ENCODE measurements at regions not wholly inside any gene's neighbourhood (a gene's known extent, or its start where the extent isn't known, plus 50 kb on each side); places are given as distances from the start of the nearest gene placed in this dataset.

DNA sequence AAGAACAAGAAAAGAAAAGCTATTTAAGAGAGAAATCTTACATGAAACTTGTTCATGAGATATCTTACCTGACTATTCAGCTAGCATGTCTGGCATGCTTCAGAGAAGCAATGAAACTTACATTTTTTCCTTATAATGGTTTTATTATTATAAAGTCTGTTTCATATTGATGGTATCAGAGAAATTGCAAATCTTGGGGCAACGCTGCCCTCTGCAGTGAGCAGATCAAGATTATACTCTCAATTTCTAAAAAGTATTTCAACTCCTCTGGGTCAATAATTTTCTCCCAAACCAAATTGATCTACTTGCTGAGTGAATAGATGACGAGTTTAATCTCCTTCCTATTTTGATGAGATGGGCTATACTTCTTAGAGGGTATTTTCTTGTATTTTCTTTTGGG, 235.6 kb downstream of the NUP35 start:
- no peak for TF ChIP-seq SMARCB1 (IDR thresholded peaks at IDR 0.05; ENCODE audit: insufficient read length, low read depth)
- TF ChIP-seq DDX20 (tag; IDR thresholded peaks at IDR 0.05; ENCODE audit: low read depth) = no peak
- TF ChIP-seq, protein P1, sequence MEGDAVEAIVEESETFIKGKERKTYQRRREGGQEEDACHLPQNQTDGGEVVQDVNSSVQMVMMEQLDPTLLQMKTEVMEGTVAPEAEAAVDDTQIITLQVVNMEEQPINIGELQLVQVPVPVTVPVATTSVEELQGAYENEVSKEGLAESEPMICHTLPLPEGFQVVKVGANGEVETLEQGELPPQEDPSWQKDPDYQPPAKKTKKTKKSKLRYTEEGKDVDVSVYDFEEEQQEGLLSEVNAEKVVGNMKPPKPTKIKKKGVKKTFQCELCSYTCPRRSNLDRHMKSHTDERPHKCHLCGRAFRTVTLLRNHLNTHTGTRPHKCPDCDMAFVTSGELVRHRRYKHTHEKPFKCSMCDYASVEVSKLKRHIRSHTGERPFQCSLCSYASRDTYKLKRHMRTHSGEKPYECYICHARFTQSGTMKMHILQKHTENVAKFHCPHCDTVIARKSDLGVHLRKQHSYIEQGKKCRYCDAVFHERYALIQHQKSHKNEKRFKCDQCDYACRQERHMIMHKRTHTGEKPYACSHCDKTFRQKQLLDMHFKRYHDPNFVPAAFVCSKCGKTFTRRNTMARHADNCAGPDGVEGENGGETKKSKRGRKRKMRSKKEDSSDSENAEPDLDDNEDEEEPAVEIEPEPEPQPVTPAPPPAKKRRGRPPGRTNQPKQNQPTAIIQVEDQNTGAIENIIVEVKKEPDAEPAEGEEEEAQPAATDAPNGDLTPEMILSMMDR (IDR thresholded peaks at IDR 0.05 in 2 of 3, conservative IDR thresholded peaks at IDR 0.05 in 1 of 3; ENCODE audit: insufficient read depth in 2 of 3, low read depth in 1 of 3, low read length in 3 of 3) = no peak
- TF ChIP-seq BRCA1 (IDR thresholded peaks at IDR 0.05) = no peak
- no peak for TF ChIP-seq BRCA1 (CRISPR knock-in tag; IDR thresholded peaks at IDR 0.05)
- no peak for TF ChIP-seq ZNF764 (CRISPR knock-in tag; IDR thresholded peaks at IDR 0.05; ENCODE audit: low read depth)
- TF ChIP-seq MED1 (CRISPR knock-in tag; IDR thresholded peaks at IDR 0.05; ENCODE audit: borderline replicate concordance) = no peak
- TF ChIP-seq PHB2 (IDR thresholded peaks at IDR 0.05; ENCODE audit: low read depth) = no peak
- TF ChIP-seq NCOR1 (IDR thresholded peaks at IDR 0.05) = no peak
- no peak for TF ChIP-seq BRF1 (IDR thresholded peaks at IDR 0.05; ENCODE audit: borderline replicate concordance, extremely low read depth, insufficient read length)
- no peak for TF ChIP-seq HIVEP1 (CRISPR knock-in tag; IDR thresholded peaks at IDR 0.05)
- TF ChIP-seq, protein P2, sequence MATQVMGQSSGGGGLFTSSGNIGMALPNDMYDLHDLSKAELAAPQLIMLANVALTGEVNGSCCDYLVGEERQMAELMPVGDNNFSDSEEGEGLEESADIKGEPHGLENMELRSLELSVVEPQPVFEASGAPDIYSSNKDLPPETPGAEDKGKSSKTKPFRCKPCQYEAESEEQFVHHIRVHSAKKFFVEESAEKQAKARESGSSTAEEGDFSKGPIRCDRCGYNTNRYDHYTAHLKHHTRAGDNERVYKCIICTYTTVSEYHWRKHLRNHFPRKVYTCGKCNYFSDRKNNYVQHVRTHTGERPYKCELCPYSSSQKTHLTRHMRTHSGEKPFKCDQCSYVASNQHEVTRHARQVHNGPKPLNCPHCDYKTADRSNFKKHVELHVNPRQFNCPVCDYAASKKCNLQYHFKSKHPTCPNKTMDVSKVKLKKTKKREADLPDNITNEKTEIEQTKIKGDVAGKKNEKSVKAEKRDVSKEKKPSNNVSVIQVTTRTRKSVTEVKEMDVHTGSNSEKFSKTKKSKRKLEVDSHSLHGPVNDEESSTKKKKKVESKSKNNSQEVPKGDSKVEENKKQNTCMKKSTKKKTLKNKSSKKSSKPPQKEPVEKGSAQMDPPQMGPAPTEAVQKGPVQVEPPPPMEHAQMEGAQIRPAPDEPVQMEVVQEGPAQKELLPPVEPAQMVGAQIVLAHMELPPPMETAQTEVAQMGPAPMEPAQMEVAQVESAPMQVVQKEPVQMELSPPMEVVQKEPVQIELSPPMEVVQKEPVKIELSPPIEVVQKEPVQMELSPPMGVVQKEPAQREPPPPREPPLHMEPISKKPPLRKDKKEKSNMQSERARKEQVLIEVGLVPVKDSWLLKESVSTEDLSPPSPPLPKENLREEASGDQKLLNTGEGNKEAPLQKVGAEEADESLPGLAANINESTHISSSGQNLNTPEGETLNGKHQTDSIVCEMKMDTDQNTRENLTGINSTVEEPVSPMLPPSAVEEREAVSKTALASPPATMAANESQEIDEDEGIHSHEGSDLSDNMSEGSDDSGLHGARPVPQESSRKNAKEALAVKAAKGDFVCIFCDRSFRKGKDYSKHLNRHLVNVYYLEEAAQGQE (IDR thresholded peaks at IDR 0.05; ENCODE audit: borderline replicate concordance) = no peak
- TF ChIP-seq, protein P2 (CRISPR knock-in tag; IDR thresholded peaks at IDR 0.05; ENCODE audit: low read depth) = no peak
- TF ChIP-seq CBFB (CRISPR knock-in tag; IDR thresholded peaks at IDR 0.05) = no peak
- TF ChIP-seq, protein P3, sequence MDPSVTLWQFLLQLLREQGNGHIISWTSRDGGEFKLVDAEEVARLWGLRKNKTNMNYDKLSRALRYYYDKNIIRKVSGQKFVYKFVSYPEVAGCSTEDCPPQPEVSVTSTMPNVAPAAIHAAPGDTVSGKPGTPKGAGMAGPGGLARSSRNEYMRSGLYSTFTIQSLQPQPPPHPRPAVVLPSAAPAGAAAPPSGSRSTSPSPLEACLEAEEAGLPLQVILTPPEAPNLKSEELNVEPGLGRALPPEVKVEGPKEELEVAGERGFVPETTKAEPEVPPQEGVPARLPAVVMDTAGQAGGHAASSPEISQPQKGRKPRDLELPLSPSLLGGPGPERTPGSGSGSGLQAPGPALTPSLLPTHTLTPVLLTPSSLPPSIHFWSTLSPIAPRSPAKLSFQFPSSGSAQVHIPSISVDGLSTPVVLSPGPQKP (CRISPR knock-in tag; IDR thresholded peaks at IDR 0.05) = no peak
- no peak for TF ChIP-seq ESRRA (IDR thresholded peaks at IDR 0.05; ENCODE audit: borderline replicate concordance, low read depth)
